ENCODE measurements at regions not wholly inside any gene's neighbourhood (a gene's known extent, or its start where the extent isn't known, plus 50 kb on each side); places are given as distances from the start of the nearest gene placed in this dataset.

- no peak for TF ChIP-seq GATA3 (IDR thresholded peaks at IDR 0.05; ENCODE audit: low read depth, low read length)
- no peak for TF ChIP-seq GATA2 (IDR thresholded peaks at IDR 0.05; ENCODE audit: low read depth, low read length)
Observed at GRCh38 chr6:9554323-9554722, 860.6 kb downstream of the TFAP2A start.

Data from SH-SY5Y (cell line).